ENCODE measurements at regions not wholly inside any gene's neighbourhood (a gene's known extent, or its start where the extent isn't known, plus 50 kb on each side); places are given as distances from the start of the nearest gene placed in this dataset.

DNA sequence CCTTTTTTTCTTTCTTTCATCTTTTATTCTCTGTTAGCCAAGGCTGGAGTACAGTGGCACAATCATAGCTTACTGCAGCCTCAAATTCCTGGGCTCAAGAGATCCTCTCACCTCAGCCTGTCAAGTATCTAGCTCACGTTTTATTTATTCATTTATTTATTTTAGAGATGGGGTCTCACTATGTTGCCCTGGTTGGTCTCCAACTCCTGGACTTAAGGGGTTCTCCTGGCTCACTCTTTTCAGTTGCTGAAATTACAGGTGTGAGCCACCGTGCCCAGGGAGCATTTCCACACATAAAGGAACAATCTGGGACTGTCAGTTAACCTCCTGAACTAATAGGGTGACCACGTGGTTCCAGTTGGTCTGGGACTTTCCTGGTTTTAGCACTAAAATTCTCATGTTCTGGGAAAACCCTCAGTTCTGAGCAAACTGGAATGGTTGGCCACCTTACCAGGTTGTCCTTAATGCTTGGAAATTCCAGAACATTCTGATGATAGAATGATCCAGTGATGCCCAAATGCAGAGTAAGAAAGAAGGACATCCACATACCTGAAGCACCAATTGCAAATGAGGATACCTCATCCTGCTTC lies 105.5 kb upstream of the ZNF217 start:
- H3K4me3 ChIP-seq (ENCODE audit: low read depth in 1 of 2, low read length in 2 of 2) = no peak overlapping the region
- H3K9me3 ChIP-seq (ENCODE audit: control insufficient read depth in 1 of 2, low read length in 2 of 2) = no peaks in the 10 kb centered on the region
- no peak overlapping the region for H3K27ac ChIP-seq (ENCODE audit: low read depth, low read length)
- no peaks in the 10 kb centered on the region for H3K36me3 ChIP-seq (ENCODE audit: control insufficient read depth in 1 of 2, insufficient read depth in 2 of 2, low read length in 2 of 2)
- H3K27me3 ChIP-seq (ENCODE audit: control insufficient read depth in 1 of 2, insufficient read depth in 2 of 2, low read length in 2 of 2) = no peaks in the 10 kb centered on the region
- peaks cover 0 to 6% of the 10 kb centered on the region in 2 donors for H3K4me1 ChIP-seq (ENCODE audit: control insufficient read depth in 1 of 2, insufficient read depth in 2 of 2, low read length in 2 of 2)
- H3K9ac ChIP-seq (ENCODE audit: low read depth in 1 of 2, low read length in 2 of 2) = no peak overlapping the region

DNA sequence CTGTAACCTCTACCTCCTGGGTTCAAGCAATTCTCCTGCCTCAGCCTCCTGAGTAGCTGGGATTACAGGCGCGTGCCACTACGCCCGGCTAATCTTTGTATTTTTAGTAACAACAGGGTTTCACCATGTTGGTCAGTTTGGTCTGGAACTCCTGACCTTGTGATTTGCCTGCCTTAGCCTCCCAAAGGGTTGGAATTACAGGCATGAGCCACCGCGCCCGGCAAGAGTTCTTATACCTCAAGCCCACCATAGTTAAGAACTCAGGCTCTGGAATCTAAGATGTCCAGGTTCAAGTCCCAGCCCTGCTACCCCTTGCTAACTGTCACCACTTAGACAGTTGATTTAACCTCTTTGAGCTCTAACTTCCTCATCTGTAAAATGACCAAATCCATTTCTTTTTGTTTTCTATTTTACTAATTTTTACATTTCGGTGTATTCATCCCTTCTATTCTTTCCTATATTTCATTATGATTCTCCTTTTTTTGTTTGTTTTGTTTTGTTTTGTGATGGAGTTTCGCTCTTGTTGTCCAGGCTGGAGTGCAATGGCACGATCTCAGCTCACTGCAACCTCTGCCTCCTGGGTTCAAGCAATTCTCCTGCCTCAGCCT lies 104.8 kb upstream of the ZNF217 start:
- no peaks in the 10 kb centered on the region for H3K36me3 ChIP-seq (ENCODE audit: control insufficient read depth in 1 of 2, insufficient read depth in 2 of 2, low read length in 2 of 2)
- no peaks in the 10 kb centered on the region for H3K27me3 ChIP-seq (ENCODE audit: control insufficient read depth in 1 of 2, insufficient read depth in 2 of 2, low read length in 2 of 2)
- no peaks in the 10 kb centered on the region for H3K9me3 ChIP-seq (ENCODE audit: control insufficient read depth in 1 of 2, low read length in 2 of 2)
- no peak overlapping the region for H3K27ac ChIP-seq (ENCODE audit: low read depth, low read length)
- no peak overlapping the region for H3K4me3 ChIP-seq (ENCODE audit: low read depth in 1 of 2, low read length in 2 of 2)
- peaks cover 0 to 6% of the 10 kb centered on the region in 2 donors for H3K4me1 ChIP-seq (ENCODE audit: control insufficient read depth in 1 of 2, insufficient read depth in 2 of 2, low read length in 2 of 2)
- no peak overlapping the region for H3K9ac ChIP-seq (ENCODE audit: low read depth in 1 of 2, low read length in 2 of 2)

DNA sequence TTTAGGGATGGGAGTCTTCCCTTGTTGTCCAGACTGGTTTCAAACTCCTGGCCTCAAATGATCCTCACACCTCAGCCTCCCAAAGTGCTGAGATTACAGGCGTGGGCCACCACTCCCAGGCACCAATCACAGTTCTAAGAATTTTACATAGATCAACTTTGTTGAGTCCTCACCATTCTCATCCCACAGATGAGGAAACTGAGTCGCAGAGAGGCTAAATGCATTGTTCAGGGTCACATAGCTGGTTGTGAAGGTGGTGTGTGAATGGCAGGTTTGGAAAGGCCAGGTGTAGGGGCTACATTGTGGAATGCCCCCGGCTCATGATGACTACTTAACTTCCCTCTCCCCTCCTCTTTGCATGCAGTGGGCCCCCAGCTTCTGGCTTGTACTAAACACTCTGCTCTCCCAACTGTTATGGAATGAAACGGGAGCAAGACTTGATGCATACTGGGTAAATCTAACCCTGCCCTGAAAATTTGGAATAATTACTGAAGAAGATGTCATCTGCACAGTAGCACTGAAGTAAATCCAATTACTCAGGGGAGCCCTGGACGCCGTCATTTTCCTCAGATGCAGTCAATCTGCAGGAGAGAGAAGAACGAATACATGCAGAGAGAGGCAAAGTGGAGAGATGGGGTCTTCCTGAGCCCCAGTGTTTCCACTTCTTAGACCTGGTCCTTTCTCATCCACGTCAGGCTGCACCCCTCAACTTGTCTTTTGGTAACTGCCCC lies 102.3 kb upstream of the ZNF217 start:
- no peaks in the 10 kb centered on the region for H3K27me3 ChIP-seq (ENCODE audit: control insufficient read depth in 1 of 2, insufficient read depth in 2 of 2, low read length in 2 of 2)
- no peaks in the 10 kb centered on the region for H3K9me3 ChIP-seq (ENCODE audit: control insufficient read depth in 1 of 2, low read length in 2 of 2)
- no peak overlapping the region for H3K27ac ChIP-seq (ENCODE audit: low read depth, low read length)
- no peak overlapping the region for H3K4me3 ChIP-seq (ENCODE audit: low read depth in 1 of 2, low read length in 2 of 2)
- H3K36me3 ChIP-seq (ENCODE audit: control insufficient read depth in 1 of 2, insufficient read depth in 2 of 2, low read length in 2 of 2) = no peaks in the 10 kb centered on the region
- H3K4me1 ChIP-seq (ENCODE audit: control insufficient read depth in 1 of 2, insufficient read depth in 2 of 2, low read length in 2 of 2) = peaks cover 10 to 11% of the 10 kb centered on the region in 2 donors
- no peak overlapping the region for H3K9ac ChIP-seq (ENCODE audit: low read depth in 1 of 2, low read length in 2 of 2)

DNA sequence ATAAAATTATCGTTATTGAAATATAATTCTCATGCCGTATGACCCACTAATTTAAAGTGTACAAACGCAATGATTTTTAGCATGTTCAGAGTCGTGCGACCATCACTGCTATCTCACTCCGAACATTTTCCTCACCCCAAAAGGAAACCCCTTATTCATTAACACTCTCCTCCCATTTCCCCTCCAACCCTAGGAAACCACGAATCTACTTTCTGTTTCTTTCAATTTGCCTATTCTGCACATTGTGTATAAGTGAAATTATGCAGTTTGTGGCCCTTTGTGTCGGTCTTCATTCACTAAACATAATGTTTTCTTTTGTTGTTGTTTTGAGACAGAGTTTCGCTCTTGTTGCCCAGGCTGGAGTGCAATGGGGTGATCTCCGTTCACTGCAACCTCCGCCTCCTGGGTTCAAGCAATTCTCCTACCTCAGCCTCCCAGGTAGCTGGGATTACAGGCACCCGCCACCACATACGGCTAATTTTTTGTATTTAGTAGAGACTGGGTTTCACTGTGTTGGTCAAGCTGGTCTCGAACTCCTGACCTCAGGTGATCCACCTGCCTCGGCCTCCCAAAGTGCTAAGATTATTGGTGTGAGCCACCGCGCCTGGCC lies 99.7 kb upstream of the ZNF217 start:
- no peak overlapping the region for H3K4me3 ChIP-seq (ENCODE audit: low read depth in 1 of 2, low read length in 2 of 2)

GRCh38 chr20:53692465-53693067 lies 98.9 kb upstream of the ZNF217 start:
- H3K9ac ChIP-seq (ENCODE audit: low read depth in 1 of 2, low read length in 2 of 2) = no peak overlapping the region
- no peaks in the 10 kb centered on the region for H3K36me3 ChIP-seq (ENCODE audit: control insufficient read depth in 1 of 2, insufficient read depth in 2 of 2, low read length in 2 of 2)
- H3K9me3 ChIP-seq (ENCODE audit: control insufficient read depth in 1 of 2, low read length in 2 of 2) = no peaks in the 10 kb centered on the region
- H3K27me3 ChIP-seq (ENCODE audit: control insufficient read depth in 1 of 2, insufficient read depth in 2 of 2, low read length in 2 of 2) = no peaks in the 10 kb centered on the region
- peaks cover 5 to 10% of the 10 kb centered on the region in 2 donors for H3K4me1 ChIP-seq (ENCODE audit: control insufficient read depth in 1 of 2, insufficient read depth in 2 of 2, low read length in 2 of 2)
- no peak overlapping the region for H3K27ac ChIP-seq (ENCODE audit: low read depth, low read length)
- H3K4me3 ChIP-seq (ENCODE audit: low read depth in 1 of 2, low read length in 2 of 2) = no peak overlapping the region

More for the DNA sequence above, 99.7 kb upstream of the ZNF217 start:
- Histone ChIP-seq H3K27me3 (ENCODE audit: control insufficient read depth in 1 of 2, insufficient read depth in 2 of 2, low read length in 2 of 2) (no peaks in the 10 kb centered on the region), H3K36me3 (ENCODE audit: control insufficient read depth in 1 of 2, insufficient read depth in 2 of 2, low read length in 2 of 2) (no peaks in the 10 kb centered on the region), H3K27ac (ENCODE audit: low read depth, low read length) (no peak overlapping the region), H3K9me3 (ENCODE audit: control insufficient read depth in 1 of 2, low read length in 2 of 2) (no peaks in the 10 kb centered on the region), H3K9ac (ENCODE audit: low read depth in 1 of 2, low read length in 2 of 2) (no peak overlapping the region), H3K4me1 (ENCODE audit: control insufficient read depth in 1 of 2, insufficient read depth in 2 of 2, low read length in 2 of 2) (peaks cover 5 to 10% of the 10 kb centered on the region in 2 donors)

DNA sequence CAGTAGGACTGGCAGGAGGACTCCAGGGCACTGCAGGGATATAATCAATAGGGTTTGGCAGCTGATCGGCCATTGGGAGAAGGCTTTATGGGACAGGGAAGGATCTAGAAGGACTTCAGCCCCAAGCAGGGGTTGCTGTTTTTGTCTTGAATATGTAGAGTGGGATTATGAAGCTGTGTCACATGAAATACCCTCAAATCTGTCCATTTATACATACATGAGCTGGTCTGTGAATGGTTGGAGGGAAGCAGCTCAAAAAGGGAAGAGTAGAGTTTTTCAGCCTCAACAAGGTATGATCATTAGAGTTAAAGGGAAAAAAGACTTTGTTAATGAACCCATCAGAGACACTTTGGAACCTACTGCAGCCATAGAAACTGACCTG lies 98.2 kb upstream of the ZNF217 start:
- Histone ChIP-seq H3K27ac (ENCODE audit: low read depth, low read length) (no peak overlapping the region), H3K36me3 (ENCODE audit: control insufficient read depth in 1 of 2, insufficient read depth in 2 of 2, low read length in 2 of 2) (no peaks in the 10 kb centered on the region), H3K4me3 (ENCODE audit: low read depth in 1 of 2, low read length in 2 of 2) (no peak overlapping the region), H3K27me3 (ENCODE audit: control insufficient read depth in 1 of 2, insufficient read depth in 2 of 2, low read length in 2 of 2) (no peaks in the 10 kb centered on the region), H3K9ac (ENCODE audit: low read depth in 1 of 2, low read length in 2 of 2) (no peak overlapping the region), H3K4me1 (ENCODE audit: control insufficient read depth in 1 of 2, insufficient read depth in 2 of 2, low read length in 2 of 2) (peaks cover 5 to 10% of the 10 kb centered on the region in 2 donors), H3K9me3 (ENCODE audit: control insufficient read depth in 1 of 2, low read length in 2 of 2) (no peaks in the 10 kb centered on the region)

- no peaks in the 10 kb centered on the region for H3K27me3 ChIP-seq (ENCODE audit: control insufficient read depth in 1 of 2, insufficient read depth in 2 of 2, low read length in 2 of 2)
- no peak overlapping the region for H3K27ac ChIP-seq (ENCODE audit: low read depth, low read length)
- no peaks in the 10 kb centered on the region for H3K36me3 ChIP-seq (ENCODE audit: control insufficient read depth in 1 of 2, insufficient read depth in 2 of 2, low read length in 2 of 2)
- H3K9ac ChIP-seq (ENCODE audit: low read depth in 1 of 2, low read length in 2 of 2) = no peak overlapping the region
- H3K4me1 ChIP-seq (ENCODE audit: control insufficient read depth in 1 of 2, insufficient read depth in 2 of 2, low read length in 2 of 2) = peaks cover 5 to 10% of the 10 kb centered on the region in 2 donors
- H3K9me3 ChIP-seq (ENCODE audit: control insufficient read depth in 1 of 2, low read length in 2 of 2) = no peaks in the 10 kb centered on the region
- no peak overlapping the region for H3K4me3 ChIP-seq (ENCODE audit: low read depth in 1 of 2, low read length in 2 of 2)
These were observed 97.6 kb upstream of the ZNF217 start for GRCh38 chr20:53691060-53691810.

GRCh38 chr20:53688085-53688484 lies 94.4 kb upstream of the ZNF217 start:
- no peaks in the 10 kb centered on the region for H3K27me3 ChIP-seq (ENCODE audit: control insufficient read depth in 1 of 2, insufficient read depth in 2 of 2, low read length in 2 of 2)
- H3K27ac ChIP-seq (ENCODE audit: low read depth, low read length) = no peak overlapping the region
- peaks cover 5 to 10% of the 10 kb centered on the region in 2 donors for H3K4me1 ChIP-seq (ENCODE audit: control insufficient read depth in 1 of 2, insufficient read depth in 2 of 2, low read length in 2 of 2)
- no peaks in the 10 kb centered on the region for H3K9me3 ChIP-seq (ENCODE audit: control insufficient read depth in 1 of 2, low read length in 2 of 2)
- no peaks in the 10 kb centered on the region for H3K36me3 ChIP-seq (ENCODE audit: control insufficient read depth in 1 of 2, insufficient read depth in 2 of 2, low read length in 2 of 2)
- no peak overlapping the region for H3K9ac ChIP-seq (ENCODE audit: low read depth in 1 of 2, low read length in 2 of 2)
- no peak overlapping the region for H3K4me3 ChIP-seq (ENCODE audit: low read depth in 1 of 2, low read length in 2 of 2)

DNA sequence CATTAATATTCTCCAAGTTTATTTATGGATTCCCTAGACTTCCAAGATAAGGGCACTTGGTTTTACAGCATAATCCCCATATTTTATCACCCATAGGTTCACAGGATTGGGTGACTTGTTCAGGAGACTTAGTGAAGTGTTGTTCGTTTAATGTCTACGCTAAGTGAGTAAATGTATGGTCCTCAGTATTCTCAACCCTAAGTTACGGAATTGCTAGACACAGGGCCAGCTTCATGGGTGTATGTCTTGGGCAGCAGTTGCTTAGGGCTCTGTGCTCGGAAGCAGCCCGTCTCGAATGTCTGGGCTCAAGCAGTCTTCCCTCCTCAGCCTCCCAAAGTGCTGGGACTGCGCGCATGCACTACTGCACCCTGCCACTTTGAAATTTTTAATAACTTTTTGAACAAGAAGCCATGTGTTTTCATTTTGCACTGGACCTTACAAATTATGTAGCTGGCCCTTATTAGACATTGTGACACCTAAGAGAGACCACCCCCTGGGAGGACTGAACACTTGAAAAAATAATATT lies 91.5 kb upstream of the ZNF217 start:
- Histone ChIP-seq H3K27ac (ENCODE audit: low read depth, low read length) (no peak overlapping the region), H3K4me3 (ENCODE audit: low read depth in 1 of 2, low read length in 2 of 2) (no peak overlapping the region)

More for the DNA sequence above, 91.5 kb upstream of the ZNF217 start:
- peaks cover 0 to under 1% of the 10 kb centered on the region in 2 donors for H3K4me1 ChIP-seq (ENCODE audit: control insufficient read depth in 1 of 2, insufficient read depth in 2 of 2, low read length in 2 of 2)
- no peak overlapping the region for H3K9ac ChIP-seq (ENCODE audit: low read depth in 1 of 2, low read length in 2 of 2)
- H3K36me3 ChIP-seq (ENCODE audit: control insufficient read depth in 1 of 2, insufficient read depth in 2 of 2, low read length in 2 of 2) = no peaks in the 10 kb centered on the region
- H3K27me3 ChIP-seq (ENCODE audit: control insufficient read depth in 1 of 2, insufficient read depth in 2 of 2, low read length in 2 of 2) = no peaks in the 10 kb centered on the region
- no peaks in the 10 kb centered on the region for H3K9me3 ChIP-seq (ENCODE audit: control insufficient read depth in 1 of 2, low read length in 2 of 2)

All from duodenal mucosa (tissue), 2 donors.